HCT116 (cell line): ENCODE measurements at regions not wholly inside any gene's neighbourhood (a gene's known extent, or its start where the extent isn't known, plus 50 kb on each side); places are given as distances from the start of the nearest gene placed in this dataset.
"Not testable (repeated sequence)": the region's sequence is repeated elsewhere in the genome, so short reads cannot be mapped to it uniquely, and the experiment has no call there.

Experiments used
- CTCF ChIP-seq, 3 experiments: fragments of 200-600 bp in 1 of 3; sonication (generic) in 1 of 3; IDR thresholded peaks in 2 of 3; conservative IDR thresholded peaks in 1 of 3; 2 replicates each; pipeline ENCODE4 v1.5.1; 2012 to 2017; ENCODE audit warnings: low read depth in 2 of 3, low read length in 2 of 3, antibody characterized with exemption in 1 of 3, borderline replicate concordance in 1 of 3, control low read depth in 1 of 3, mild to moderate bottlenecking in 1 of 3, mixed read lengths in 1 of 3, mixed run types in 1 of 3, moderate library complexity in 1 of 3; ENCODE audit not compliant: insufficient read depth in 1 of 3
- ELF1 ChIP-seq: IDR thresholded peaks from 2 replicates; pipeline ENCODE4 v1.6.1; 2012; ENCODE audit warnings: low read depth, borderline replicate concordance
- EZH2 ChIP-seq: fragments of 200-600 bp; sonication (generic); IDR thresholded peaks from 2 replicates; pipeline ENCODE4 v1.6.1; 2017; ENCODE audit warnings: antibody characterized with exemption, mixed run types
- EZH2phosphoT487 ChIP-seq: fragments of 200-600 bp; IDR thresholded peaks from 2 replicates; pipeline ENCODE4 v1.6.1; 2018; ENCODE audit warnings: antibody characterized with exemption, borderline replicate concordance
- FOSL1 ChIP-seq: IDR thresholded peaks from 2 replicates; pipeline ENCODE4 v1.6.1; 2012; ENCODE audit warnings: low read depth
- JUND ChIP-seq: IDR thresholded peaks from 2 replicates; pipeline ENCODE4 v1.6.1; 2012
- POLR2A ChIP-seq: IDR thresholded peaks from 2 replicates; pipeline ENCODE4 v1.7.0; 2011; ENCODE audit warnings: borderline replicate concordance; ENCODE audit not compliant: insufficient read depth, insufficient read length; ENCODE audit errors: extremely low read depth
- POLR2AphosphoS5 ChIP-seq: IDR thresholded peaks from 2 replicates; pipeline ENCODE4 v1.6.1; 2011; ENCODE audit warnings: mild to moderate bottlenecking, low read depth, low read length, moderate library complexity
- RAD21 ChIP-seq: IDR thresholded peaks from 2 replicates; pipeline ENCODE4 v1.6.1; 2012; ENCODE audit warnings: low read depth, mild to moderate bottlenecking
- REST ChIP-seq: IDR thresholded peaks from 2 replicates; pipeline ENCODE4 v1.6.1; 2012; ENCODE audit warnings: low read depth
- SP1 ChIP-seq: IDR thresholded peaks from 2 replicates; pipeline ENCODE4 v1.6.1; 2012; ENCODE audit warnings: low read depth
- YY1 ChIP-seq: IDR thresholded peaks from 2 replicates; pipeline ENCODE4 v1.6.1; 2011; ENCODE audit warnings: low read length, low read depth, moderate library complexity, mild to moderate bottlenecking; ENCODE audit not compliant: insufficient replicate concordance; ENCODE audit errors: extremely low read depth
- ZBTB33 ChIP-seq: IDR thresholded peaks from 2 replicates; pipeline ENCODE4 v1.6.1; 2011; ENCODE audit warnings: mild to moderate bottlenecking, low read length, moderate library complexity; ENCODE audit not compliant: insufficient replicate concordance; ENCODE audit errors: extremely low read depth
- ZNF274 ChIP-seq: fragments of 200-500 bp; sonication (Bioruptor generic); IDR thresholded peaks from 2 replicates; pipeline ENCODE4 v1.6.1; 2014; ENCODE audit warnings: mild to moderate bottlenecking, low read depth, low read length, inconsistent platforms

- not testable (repeated sequence) for TF ChIP-seq EZH2phosphoT487; CTCF (IDR thresholded peaks at IDR 0.05 in 2 of 3, conservative IDR thresholded peaks at IDR 0.05 in 1 of 3; ENCODE audit: borderline replicate concordance in 1 of 3, insufficient read depth in 1 of 3, low read depth in 2 of 3, low read length in 2 of 3); POLR2A; FOSL1; EZH2; POLR2AphosphoS5; ELF1; ZNF274; RAD21; REST; SP1; JUND; YY1; ZBTB33
Measured at GRCh38 chr6:86701228-86701627, 236.1 kb upstream of the HTR1E start.
